Ovary (tissue), 7 donors: ENCODE measurements at regions not wholly inside any gene's neighbourhood (a gene's known extent, or its start where the extent isn't known, plus 50 kb on each side); places are given as distances from the start of the nearest gene placed in this dataset.

Source experiments
- DNase-seq, 5 donors: peaks; one replicate each; pipeline ENCODE4 v3.0.0-alpha.2; 2019 to 2020
- H3K27ac ChIP-seq, 2 donors: fragments of 200-600 bp; one replicate each; pipeline versions ENCODE4 v1.5.1 to v1.8.0; 2019 to 2022
- H3K27me3 ChIP-seq: fragments of 200-600 bp; one replicate; pipeline ENCODE4 v1.8.0; 2022
- H3K36me3 ChIP-seq: fragments of 200-600 bp; sonication (generic); one replicate; pipeline ENCODE4 v1.5.1; 2019
- H3K4me1 ChIP-seq: one replicate; pipeline ENCODE4 v1.8.1; 2013; ENCODE audit warnings: mild to moderate bottlenecking, moderate library complexity; ENCODE audit not compliant: insufficient read depth
- H3K4me3 ChIP-seq: fragments of 200-600 bp; sonication (generic); one replicate; pipeline ENCODE4 v1.5.1; 2017
- H3K9me3 ChIP-seq, 2 donors: fragments of 200-600 bp in 1 of 2; sonication (generic) in 1 of 2; one replicate each; pipeline versions ENCODE4 v1.5.1 to v1.8.1; 2013 to 2019; ENCODE audit warnings: mild to moderate bottlenecking in 1 of 2, moderate library complexity in 1 of 2
- EP300 ChIP-seq: sonication (generic); formaldehyde crosslinking; IDR thresholded peaks from one replicate; pipeline ENCODE4 v1.6.1; 2017; ENCODE audit warnings: antibody characterized with exemption
- POLR2A ChIP-seq: fragments of 450-650 bp; IDR thresholded peaks from one replicate; pipeline ENCODE4 v1.6.1; 2017; ENCODE audit warnings: antibody characterized with exemption, mild to moderate bottlenecking, moderate library complexity
- WGBS, 3 donors: extraction: QIAGEN DNeasy Blood & Tissue Kit in 1 of 3; methylation state at CpG; one replicate each; pipeline versions ENCODE4 v1.1.5 to v1.1.7; 2013 to 2017; 5-methylcytosine and 5-hydroxymethylcytosine counted together
- intact Hi-C, 4 donors: fragments of 100-400 bp; cut with DNase I; formaldehyde crosslinking; loops; one replicate each; pipeline versions ENCODE4 v1.11.0 to v1.15.1; 2022 to 2023
- TF ChIP-seq, protein P1 (sequence below), 3 donors: fragments of 450-650 bp in 2 of 3; fragments of 200-600 bp in 1 of 3; IDR thresholded peaks; one replicate each; pipeline versions ENCODE4 v1.5.1 to v1.8.0; 2016 to 2022; ENCODE audit warnings: antibody characterized with exemption in 3 of 3, mild to moderate bottlenecking in 1 of 3
- donor health status: DM: no; HTN: no; CAD: no; lungs with moderate emphysema.
- donor health status: DM: no; HTN: no; CAD: no.
- donor health status: Bipolar disorder and iron deficiency.
- donor health status: DM: no; HTN: no; CAD: no.
- donor health status: DM: yes; HTN: yes; CAD: no.

DNA sequence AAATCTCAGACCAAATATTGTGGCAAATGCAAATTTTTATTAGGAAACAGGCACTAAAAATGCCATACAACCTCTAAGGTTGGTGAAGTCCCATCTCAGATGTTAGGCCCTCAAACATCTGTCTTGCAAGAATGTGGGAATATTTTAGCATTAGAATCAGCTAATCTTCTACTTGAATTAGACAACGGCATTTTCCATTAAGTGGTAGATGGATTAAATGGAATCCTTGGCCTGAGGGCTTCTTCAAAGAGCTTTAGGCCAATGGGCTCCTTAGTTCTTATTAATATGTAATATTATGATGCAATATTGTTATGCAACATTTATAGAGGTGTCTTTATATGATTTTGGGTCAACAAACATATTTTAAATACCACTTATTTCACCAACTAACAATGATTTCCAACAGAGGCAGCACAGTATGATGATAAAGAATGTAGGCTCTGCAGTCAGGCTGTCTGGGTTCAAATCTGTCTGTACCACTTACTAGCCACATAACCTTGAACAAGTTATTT is 122.9 kb upstream of the PLEKHA5 start:
- TF ChIP-seq, protein P1, sequence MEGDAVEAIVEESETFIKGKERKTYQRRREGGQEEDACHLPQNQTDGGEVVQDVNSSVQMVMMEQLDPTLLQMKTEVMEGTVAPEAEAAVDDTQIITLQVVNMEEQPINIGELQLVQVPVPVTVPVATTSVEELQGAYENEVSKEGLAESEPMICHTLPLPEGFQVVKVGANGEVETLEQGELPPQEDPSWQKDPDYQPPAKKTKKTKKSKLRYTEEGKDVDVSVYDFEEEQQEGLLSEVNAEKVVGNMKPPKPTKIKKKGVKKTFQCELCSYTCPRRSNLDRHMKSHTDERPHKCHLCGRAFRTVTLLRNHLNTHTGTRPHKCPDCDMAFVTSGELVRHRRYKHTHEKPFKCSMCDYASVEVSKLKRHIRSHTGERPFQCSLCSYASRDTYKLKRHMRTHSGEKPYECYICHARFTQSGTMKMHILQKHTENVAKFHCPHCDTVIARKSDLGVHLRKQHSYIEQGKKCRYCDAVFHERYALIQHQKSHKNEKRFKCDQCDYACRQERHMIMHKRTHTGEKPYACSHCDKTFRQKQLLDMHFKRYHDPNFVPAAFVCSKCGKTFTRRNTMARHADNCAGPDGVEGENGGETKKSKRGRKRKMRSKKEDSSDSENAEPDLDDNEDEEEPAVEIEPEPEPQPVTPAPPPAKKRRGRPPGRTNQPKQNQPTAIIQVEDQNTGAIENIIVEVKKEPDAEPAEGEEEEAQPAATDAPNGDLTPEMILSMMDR (IDR thresholded peaks at IDR 0.05) = no peak
- TF ChIP-seq POLR2A = no peak
- no peak for TF ChIP-seq EP300
- intact Hi-C loops = no loop called here
- WGBS, 3 donors = 84 to 93% (median 88%) methylated on average over 1 of the region's 1 CpG
- H3K4me1 ChIP-seq = peaks cover 2% of the 10 kb centered on the region
- no peak overlapping the region for H3K27ac ChIP-seq
- DNase-seq = no peak
- no peaks in the 10 kb centered on the region for H3K9me3 ChIP-seq
- no peaks in the 10 kb centered on the region for H3K27me3 ChIP-seq
- H3K36me3 ChIP-seq = no peaks in the 10 kb centered on the region
- H3K4me3 ChIP-seq = no peak overlapping the region

- no peaks in the 10 kb centered on the region for H3K9me3 ChIP-seq
- DNase-seq = no peak
- peaks cover under 1% of the 10 kb centered on the region for H3K4me1 ChIP-seq
- TF ChIP-seq POLR2A = no peak
- TF ChIP-seq EP300 = no peak
- TF ChIP-seq, protein P1 (IDR thresholded peaks at IDR 0.05) = no peak
- 61 to 72% (median 70%) methylated on average over 2 of the region's 2 CpGs for WGBS, 3 donors
- no peak overlapping the region for H3K4me3 ChIP-seq
- no peak overlapping the region for H3K27ac ChIP-seq
- intact Hi-C loops = no loop called here
- no peaks in the 10 kb centered on the region for H3K27me3 ChIP-seq
- no peaks in the 10 kb centered on the region for H3K36me3 ChIP-seq
These were observed 121.4 kb upstream of the PLEKHA5 start for GRCh38 chr12:19008102-19008501.

DNA sequence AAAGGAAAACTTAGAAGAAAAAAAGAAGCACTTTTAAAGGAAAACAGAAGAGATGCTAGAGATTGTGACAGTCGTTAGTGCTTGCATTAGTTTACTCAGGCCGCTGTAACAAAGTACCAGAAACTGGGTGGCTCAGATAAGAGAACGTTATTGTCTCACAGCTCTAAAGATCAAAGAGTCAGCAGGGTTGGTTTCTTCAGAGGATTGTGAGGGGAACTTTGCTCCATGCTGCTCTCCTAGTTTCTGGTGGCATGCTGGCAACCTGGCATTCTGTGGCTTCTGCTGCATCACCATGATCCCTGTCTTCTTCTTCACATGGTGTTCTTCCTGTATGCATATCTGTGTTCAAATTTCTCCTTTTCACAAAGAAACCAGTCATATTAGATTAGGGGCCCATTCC is 119.4 kb upstream of the PLEKHA5 start:
- no peak for DNase-seq
- Histone ChIP-seq H3K4me1 (peaks cover 2% of the 10 kb centered on the region), H3K27me3 (no peaks in the 10 kb centered on the region), H3K27ac (no peak overlapping the region), H3K9me3 (no peaks in the 10 kb centered on the region), H3K4me3 (no peak overlapping the region), H3K36me3 (no peaks in the 10 kb centered on the region)
- WGBS, 3 donors = 73 to 77% (median 76%) methylated on average over 3 of the region's 3 CpGs
- no peak for TF ChIP-seq EP300
- TF ChIP-seq, protein P1 (IDR thresholded peaks at IDR 0.05) = no peak
- TF ChIP-seq POLR2A = no peak
- intact Hi-C loops = no loop called here

- intact Hi-C loops = no loop called here
- Histone ChIP-seq H3K36me3 (no peaks in the 10 kb centered on the region), H3K9me3 (no peaks in the 10 kb centered on the region), H3K27ac (no peak overlapping the region), H3K4me3 (no peak overlapping the region), H3K4me1 (peaks cover 2% of the 10 kb centered on the region), H3K27me3 (no peaks in the 10 kb centered on the region)
- WGBS, 3 donors = 87 to 95% (median 90%) methylated on average over 10 of the region's 10 CpGs
- no peak for DNase-seq
- TF ChIP-seq EP300 (no peak), POLR2A (no peak)
- TF ChIP-seq, protein P1 (IDR thresholded peaks at IDR 0.05) = no peak
These were observed 118.8 kb upstream of the PLEKHA5 start for GRCh38 chr12:19010726-19011125.

DNA sequence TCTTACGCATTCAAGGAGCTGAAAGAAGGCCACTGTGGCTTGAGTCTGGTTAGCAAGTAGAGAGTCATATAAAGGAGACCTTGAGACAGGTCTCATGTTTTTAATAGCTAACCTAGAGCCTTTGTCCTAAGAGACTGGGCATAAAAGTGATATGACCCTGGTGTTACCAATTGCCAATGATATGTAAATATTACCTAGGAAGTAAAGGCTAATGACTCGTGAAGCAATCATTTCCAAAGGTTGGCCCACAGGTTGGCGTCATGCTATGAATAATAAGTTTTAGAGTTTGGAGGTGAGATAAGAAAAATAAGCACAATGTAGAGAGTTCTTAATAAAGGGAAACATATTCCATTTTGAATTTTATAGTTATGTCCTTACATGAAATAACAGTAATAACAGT is 116.6 kb upstream of the PLEKHA5 start:
- intact Hi-C loops = no loop called here
- Histone ChIP-seq H3K27me3 (no peaks in the 10 kb centered on the region), H3K9me3 (no peaks in the 10 kb centered on the region), H3K27ac (no peak overlapping the region), H3K4me3 (no peak overlapping the region), H3K4me1 (peaks cover 2% of the 10 kb centered on the region), H3K36me3 (no peaks in the 10 kb centered on the region)
- no peak for DNase-seq
- WGBS, 3 donors = 95 to 96% (median 95%) methylated on average over 3 of the region's 3 CpGs
- no peak for TF ChIP-seq POLR2A
- TF ChIP-seq, protein P1 (IDR thresholded peaks at IDR 0.05) = no peak
- no peak for TF ChIP-seq EP300
